ENCODE measurements at regions not wholly inside any gene's neighbourhood (a gene's known extent, or its start where the extent isn't known, plus 50 kb on each side); places are given as distances from the start of the nearest gene placed in this dataset.

GRCh38 chr6:43946641-43947363, 176.8 kb downstream of the VEGFA start:
- DNase-seq: no peak

- DNase-seq: no peak
Observed at GRCh38 chr6:43945768-43946080, 175.7 kb downstream of the VEGFA start.

GRCh38 chr6:43944908-43945767, 175.1 kb downstream of the VEGFA start:
- no peak for DNase-seq

GRCh38 chr6:43943781-43944250, 173.8 kb downstream of the VEGFA start:
- no peak for DNase-seq

- no peak for DNase-seq
Observed at GRCh38 chr6:43943099-43943766, 173.2 kb downstream of the VEGFA start.

- no peak for DNase-seq
Observed at GRCh38 chr6:43942616-43943015, 172.6 kb downstream of the VEGFA start.

- DNase-seq: no peak
Observed at GRCh38 chr6:43942011-43942442, 172.0 kb downstream of the VEGFA start.

GRCh38 chr6:43941174-43941573, 171.2 kb downstream of the VEGFA start:
- DNase-seq: no peak

- no peak for DNase-seq
Observed at GRCh38 chr6:43940393-43941087, 170.5 kb downstream of the VEGFA start.

GRCh38 chr6:43940071-43940392, 170.0 kb downstream of the VEGFA start:
- DNase-seq: no peak

GRCh38 chr6:43939281-43940070, 169.5 kb downstream of the VEGFA start:
- no peak for DNase-seq

- DNase-seq: no peak
Observed at GRCh38 chr6:43938178-43939105, 168.4 kb downstream of the VEGFA start.

- DNase-seq: no peak
Observed at GRCh38 chr6:43937236-43938177, 167.5 kb downstream of the VEGFA start.

- no peak for DNase-seq
Observed at GRCh38 chr6:43936476-43936875, 166.5 kb downstream of the VEGFA start.

- no peak for DNase-seq
Observed at GRCh38 chr6:43935921-43936439, 166.0 kb downstream of the VEGFA start.

GRCh38 chr6:43934803-43935602, 165.0 kb downstream of the VEGFA start:
- no peak for DNase-seq

GRCh38 chr6:43934183-43934802, 164.3 kb downstream of the VEGFA start:
- DNase-seq: no peak

GRCh38 chr6:43933148-43933885, 163.3 kb downstream of the VEGFA start:
- DNase-seq: no peak

All from stimulated activated CD4-positive, alpha-beta T cell treated with anti-CD3 and anti-CD28 coated beads, Interleukin-2, amount 100 ng/mL, for 24 hours (primary cell).